PC-9 (cell line): ENCODE measurements at regions not wholly inside any gene's neighbourhood (a gene's known extent, or its start where the extent isn't known, plus 50 kb on each side); places are given as distances from the start of the nearest gene placed in this dataset.

Source experiments
- BruUV-seq: library from RNA; stranded (reverse); fragments of 400-500 nt; replicated peaks from 2 replicates; lab custom pipeline; 2021; lab: Mats Ljungman, UMichigan
- CTCF ChIA-PET: fragments of 300-600 bp; sonication (Branson Sonifier 250); formaldehyde crosslinking; loops from one replicate; lab custom pipeline; 2022; ENCODE audit warnings: antibody characterized with exemption; lab: Charles Lee
- POLR2A ChIA-PET: fragments of 300-600 bp; sonication (Branson Sonifier 250); formaldehyde crosslinking; loops from one replicate; lab custom pipeline; 2022; ENCODE audit warnings: antibody characterized with exemption; ENCODE audit not compliant: unreplicated experiment; lab: Charles Lee
- DNase-seq, 2 experiments: peaks; one replicate each; pipeline versions ENCODE4 v3.0.0 to v3.0.0-alpha.2; 2015 to 2022; ENCODE audit warnings: mixed read lengths in 1 of 2
- H2AFZ ChIP-seq: fragments of 200-600 bp; sonication (generic); 2 replicates; pipeline ENCODE4 v1.8.1; 2017; ENCODE audit warnings: antibody characterized with exemption
- H3F3A ChIP-seq: fragments of 200-600 bp; sonication (generic); 2 replicates; pipeline ENCODE4 v1.8.1; 2017; ENCODE audit warnings: antibody characterized with exemption, mild to moderate bottlenecking, low read depth; ENCODE audit not compliant: insufficient read depth
- H3K27ac ChIP-seq: fragments of 200-600 bp; sonication (generic); 2 replicates; pipeline ENCODE4 v1.6.1; 2016; ENCODE audit warnings: mixed run types
- H3K27me3 ChIP-seq: fragments of 200-600 bp; sonication (generic); 2 replicates; pipeline ENCODE4 v1.6.1; 2016; ENCODE audit warnings: low read depth, mixed run types; ENCODE audit not compliant: insufficient read depth
- H3K36me3 ChIP-seq: fragments of 200-600 bp; sonication (generic); 2 replicates; pipeline ENCODE4 v1.6.1; 2016; ENCODE audit warnings: low read depth, mixed run types
- H3K4me1 ChIP-seq: fragments of 200-600 bp; sonication (generic); replicated peaks from 2 replicates; pipeline ENCODE4 v1.6.1; 2016; ENCODE audit warnings: mixed run types; ENCODE audit not compliant: insufficient read depth
- H3K4me2 ChIP-seq: fragments of 200-600 bp; sonication (generic); 2 replicates; pipeline ENCODE4 v1.6.1; 2017; ENCODE audit warnings: mixed run types
- H3K4me3 ChIP-seq: fragments of 200-600 bp; sonication (generic); 2 replicates; pipeline ENCODE4 v1.6.1; 2016; ENCODE audit warnings: mixed run types
- H3K79me2 ChIP-seq: fragments of 200-600 bp; sonication (generic); 2 replicates; pipeline ENCODE4 v1.6.1; 2017; ENCODE audit warnings: low read depth, mixed run types
- H3K9me2 ChIP-seq: fragments of 200-600 bp; sonication (generic); 2 replicates; pipeline ENCODE4 v1.8.1; 2017; ENCODE audit warnings: mild to moderate bottlenecking; ENCODE audit not compliant: insufficient read depth
- H3K9me3 ChIP-seq: fragments of 200-600 bp; sonication (generic); 2 replicates; pipeline ENCODE4 v1.8.1; 2016; ENCODE audit warnings: low read depth; ENCODE audit not compliant: insufficient read depth
- H4K20me1 ChIP-seq: fragments of 200-600 bp; sonication (generic); 2 replicates; pipeline ENCODE4 v1.8.1; 2017; ENCODE audit not compliant: insufficient read depth
- EZH2 ChIP-seq: fragments of 200-600 bp; sonication (generic); IDR thresholded peaks from 2 replicates; pipeline ENCODE4 v1.8.0; 2017; ENCODE audit warnings: antibody characterized with exemption, low read depth
- intact Hi-C: fragments of 100-400 bp; cut with micrococcal nuclease; formaldehyde crosslinking; loops from one replicate; pipeline ENCODE4 v1.10.0; 2022; ENCODE audit not compliant: unreplicated experiment
- TF ChIP-seq, protein P1 (sequence below): fragments of 200-600 bp; sonication (generic); conservative IDR thresholded peaks from 2 replicates; pipeline ENCODE4 v1.6.1; 2017; ENCODE audit warnings: mixed run types, antibody characterized with exemption, mild to moderate bottlenecking, moderate library complexity

DNA sequence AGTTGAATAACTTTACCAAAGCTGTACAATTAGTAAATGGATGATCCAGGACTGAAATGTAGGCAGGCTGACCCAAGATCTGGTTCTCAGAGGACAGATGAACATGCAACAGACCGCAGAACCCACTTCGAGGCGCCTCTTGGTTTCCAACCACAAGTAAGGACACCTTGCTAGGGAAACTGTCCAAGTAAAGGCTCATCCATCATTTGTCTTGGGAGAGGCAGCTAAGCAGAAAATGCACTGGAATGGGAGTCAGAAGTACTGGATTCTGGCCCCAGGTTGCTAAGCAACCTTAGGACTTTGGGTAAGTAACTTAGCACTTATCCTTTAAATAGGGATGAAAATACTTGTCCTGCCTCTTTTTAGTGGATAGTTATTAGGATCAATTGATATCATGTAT lies 366.3 kb upstream of the LRRC3B start:
- Histone ChIP-seq H4K20me1 (no peaks in the 10 kb centered on the region), H2AFZ (no peak overlapping the region), H3K27me3 (no peaks in the 10 kb centered on the region), H3K36me3 (no peaks in the 10 kb centered on the region), H3K9me2 (no peaks in the 10 kb centered on the region), H3K4me1 (no peaks in the 10 kb centered on the region), H3K27ac (no peak overlapping the region), H3F3A (no peaks in the 10 kb centered on the region), H3K4me2 (no peak overlapping the region), H3K79me2 (no peaks in the 10 kb centered on the region), H3K4me3 (no peak overlapping the region), H3K9me3 (no peaks in the 10 kb centered on the region)
- intact Hi-C loops, result no loop called here
- no peak for DNase-seq
- ChIA-PET CTCF (no interaction called here), POLR2A (no interaction called here)
- no TSS peak for BruUV-seq
- TF ChIP-seq EZH2, result no peak
- TF ChIP-seq, protein P1, sequence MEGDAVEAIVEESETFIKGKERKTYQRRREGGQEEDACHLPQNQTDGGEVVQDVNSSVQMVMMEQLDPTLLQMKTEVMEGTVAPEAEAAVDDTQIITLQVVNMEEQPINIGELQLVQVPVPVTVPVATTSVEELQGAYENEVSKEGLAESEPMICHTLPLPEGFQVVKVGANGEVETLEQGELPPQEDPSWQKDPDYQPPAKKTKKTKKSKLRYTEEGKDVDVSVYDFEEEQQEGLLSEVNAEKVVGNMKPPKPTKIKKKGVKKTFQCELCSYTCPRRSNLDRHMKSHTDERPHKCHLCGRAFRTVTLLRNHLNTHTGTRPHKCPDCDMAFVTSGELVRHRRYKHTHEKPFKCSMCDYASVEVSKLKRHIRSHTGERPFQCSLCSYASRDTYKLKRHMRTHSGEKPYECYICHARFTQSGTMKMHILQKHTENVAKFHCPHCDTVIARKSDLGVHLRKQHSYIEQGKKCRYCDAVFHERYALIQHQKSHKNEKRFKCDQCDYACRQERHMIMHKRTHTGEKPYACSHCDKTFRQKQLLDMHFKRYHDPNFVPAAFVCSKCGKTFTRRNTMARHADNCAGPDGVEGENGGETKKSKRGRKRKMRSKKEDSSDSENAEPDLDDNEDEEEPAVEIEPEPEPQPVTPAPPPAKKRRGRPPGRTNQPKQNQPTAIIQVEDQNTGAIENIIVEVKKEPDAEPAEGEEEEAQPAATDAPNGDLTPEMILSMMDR, result no peak

DNA sequence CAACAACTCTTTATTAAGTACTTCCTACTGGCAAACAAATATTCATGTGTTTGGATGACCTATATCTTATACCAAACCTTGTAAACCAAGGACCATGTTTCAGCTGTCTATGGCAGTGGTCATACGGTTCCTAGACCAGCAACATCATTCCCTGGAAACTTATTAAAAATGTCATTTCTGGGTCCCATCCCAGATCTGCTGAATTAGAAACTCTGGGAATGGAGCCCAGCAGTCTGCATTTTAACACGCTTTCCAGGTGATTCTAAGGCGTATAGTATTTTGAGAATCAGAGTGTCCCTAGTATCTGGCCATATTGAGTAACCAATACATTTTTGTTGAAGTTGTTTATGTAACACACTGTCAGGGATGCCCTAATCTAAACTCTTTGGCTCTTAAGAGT lies 363.4 kb upstream of the LRRC3B start:
- ChIA-PET CTCF (no interaction called here), POLR2A (no interaction called here)
- H2AFZ ChIP-seq, result no peak overlapping the region
- no peaks in the 10 kb centered on the region for H3F3A ChIP-seq
- DNase-seq, result no peak
- no TSS peak for BruUV-seq
- no peaks in the 10 kb centered on the region for H4K20me1 ChIP-seq
- no peaks in the 10 kb centered on the region for H3K27me3 ChIP-seq
- intact Hi-C loops, result no loop called here
- no peak overlapping the region for H3K4me3 ChIP-seq
- no peaks in the 10 kb centered on the region for H3K36me3 ChIP-seq
- no peaks in the 10 kb centered on the region for H3K9me2 ChIP-seq
- H3K4me2 ChIP-seq, result no peak overlapping the region
- no peaks in the 10 kb centered on the region for H3K79me2 ChIP-seq
- H3K9me3 ChIP-seq, result no peaks in the 10 kb centered on the region
- TF ChIP-seq, protein P1, result no peak
- no peak for TF ChIP-seq EZH2
- no peak overlapping the region for H3K27ac ChIP-seq
- H3K4me1 ChIP-seq, result no peaks in the 10 kb centered on the region

DNA sequence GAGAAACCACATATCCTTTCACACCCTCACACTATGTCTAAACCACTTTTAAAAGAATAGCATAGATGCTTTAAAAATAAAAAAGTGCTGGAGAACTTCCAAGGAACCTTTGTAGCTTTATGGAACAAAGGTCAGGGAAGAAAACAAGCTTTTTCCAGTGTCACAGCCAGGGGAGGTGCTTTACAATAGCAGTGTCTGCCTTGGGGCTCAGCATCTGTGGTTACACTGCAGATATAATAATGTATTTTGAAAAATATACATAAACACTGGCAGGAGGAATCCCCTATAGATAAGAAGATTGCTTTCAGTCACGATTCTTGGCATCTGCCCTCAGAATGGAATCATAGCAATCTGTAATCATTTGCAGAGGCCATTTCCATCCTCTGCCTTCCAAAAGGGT lies 362.4 kb upstream of the LRRC3B start:
- TF ChIP-seq, protein P1, result no peak
- no peak for TF ChIP-seq EZH2

More for the DNA sequence above, 362.4 kb upstream of the LRRC3B start:
- Histone ChIP-seq H3K9me3 (no peaks in the 10 kb centered on the region), H3K4me2 (no peak overlapping the region), H3K36me3 (no peaks in the 10 kb centered on the region), H3K4me1 (no peaks in the 10 kb centered on the region), H3K27ac (no peak overlapping the region), H3F3A (no peaks in the 10 kb centered on the region), H3K9me2 (no peaks in the 10 kb centered on the region), H3K27me3 (no peaks in the 10 kb centered on the region), H3K4me3 (no peak overlapping the region), H3K79me2 (no peaks in the 10 kb centered on the region), H2AFZ (no peak overlapping the region), H4K20me1 (no peaks in the 10 kb centered on the region)
- CTCF ChIA-PET, result no interaction called here
- no peak for DNase-seq
- intact Hi-C loops, result no loop called here
- BruUV-seq, result no TSS peak
- POLR2A ChIA-PET, result no interaction called here
